Activated CD8-positive, alpha-beta memory T cell treated with anti-CD3 and anti-CD28 coated beads, Interleukin-2, amount 10 ng/mL, durations not matched to agents 7 days and 5 days (primary cell): ENCODE measurements at regions not wholly inside any gene's neighbourhood (a gene's known extent, or its start where the extent isn't known, plus 50 kb on each side); places are given as distances from the start of the nearest gene placed in this dataset.

Experiments
- ATAC-seq: fragments of 150-1000 bp; cut with Tn5 transposase; one replicate; pipeline ENCODE4 v1.10.0; 2021; ENCODE audit warnings: moderate library complexity
- CTCF ChIA-PET: fragments of 350-600 bp; sonication (Branson Sonifier 250); formaldehyde crosslinking; loops from one replicate; lab custom pipeline; 2021; ENCODE audit warnings: antibody characterized with exemption; lab: Charles Lee
- DNase-seq: peaks from one replicate; pipeline ENCODE4 v3.0.0-alpha.2; 2020
- H3K27ac Mint-ChIP-seq: one replicate; pipeline ENCODE4 v1.8.0; 2021; ENCODE audit warnings: mild to moderate bottlenecking, mixed read lengths
- H3K27me3 Mint-ChIP-seq: one replicate; pipeline ENCODE4 v1.8.0; 2021; ENCODE audit warnings: mixed read lengths
- H3K36me3 Mint-ChIP-seq: one replicate; pipeline ENCODE4 v1.8.0; 2021; ENCODE audit warnings: mild to moderate bottlenecking, mixed read lengths
- H3K4me1 Mint-ChIP-seq: one replicate; pipeline ENCODE4 v1.8.0; 2021; ENCODE audit warnings: mixed read lengths
- H3K4me3 Mint-ChIP-seq: one replicate; pipeline ENCODE4 v1.8.0; 2021; ENCODE audit warnings: mild to moderate bottlenecking, moderate library complexity, mixed read lengths
- H3K9me3 Mint-ChIP-seq: one replicate; pipeline ENCODE4 v1.8.0; 2022; ENCODE audit warnings: low read depth, mixed read lengths

- Mint-ChIP-seq H3K4me1 (no peaks in the 10 kb centered on the region), H3K36me3 (no peaks in the 10 kb centered on the region), H3K9me3 (no peaks in the 10 kb centered on the region), H3K27me3 (peaks cover 13% of the 10 kb centered on the region), H3K27ac (no peak overlapping the region), H3K4me3 (no peak overlapping the region)
- CTCF ChIA-PET = no interaction called here
- no peak for ATAC-seq
- DNase-seq = no peak
Measured at GRCh38 chr5:10867389-10868303, 106.6 kb upstream of the DAP start.

- DNase-seq = no peak
- CTCF ChIA-PET = no interaction called here
- Mint-ChIP-seq H3K27ac (no peak overlapping the region), H3K4me1 (no peaks in the 10 kb centered on the region), H3K9me3 (no peaks in the 10 kb centered on the region), H3K4me3 (no peak overlapping the region), H3K36me3 (no peaks in the 10 kb centered on the region), H3K27me3 (peaks cover 13% of the 10 kb centered on the region)
- no peak for ATAC-seq
Measured at GRCh38 chr5:10866913-10867312, 105.9 kb upstream of the DAP start.

- Mint-ChIP-seq H3K27ac (no peak overlapping the region), H3K4me3 (no peak overlapping the region), H3K9me3 (no peaks in the 10 kb centered on the region), H3K27me3 (peaks cover 17% of the 10 kb centered on the region), H3K36me3 (no peaks in the 10 kb centered on the region), H3K4me1 (no peaks in the 10 kb centered on the region)
- ATAC-seq (peak; percentile 66), DNase-seq (peak; percentile 63)
- CTCF ChIA-PET = interaction anchor here (0.6 to 1.9 kb wide), 5 partner anchors 8 to 588 kb away, joined by 3 to 5 read pairs (median 3); no protein-coding TSS in a partner anchor
Measured at GRCh38 chr5:10863763-10864383, 102.8 kb upstream of the DAP start.

- peaks cover 16% of the 10 kb centered on the region for H3K27me3 Mint-ChIP-seq
- DNase-seq (no peak), ATAC-seq (no peak)
- H3K9me3 Mint-ChIP-seq = no peaks in the 10 kb centered on the region
- CTCF ChIA-PET = no interaction called here
- H3K27ac Mint-ChIP-seq = no peak overlapping the region
- no peaks in the 10 kb centered on the region for H3K4me1 Mint-ChIP-seq
- no peaks in the 10 kb centered on the region for H3K36me3 Mint-ChIP-seq
- no peak overlapping the region for H3K4me3 Mint-ChIP-seq
Measured at GRCh38 chr5:10862085-10862484, 101.1 kb upstream of the DAP start.

GRCh38 chr5:10861423-10861790 is 100.4 kb upstream of the DAP start:
- no peak for DNase-seq
- Mint-ChIP-seq H3K27me3 (peaks cover 11% of the 10 kb centered on the region), H3K4me3 (no peak overlapping the region), H3K27ac (no peak overlapping the region), H3K9me3 (no peaks in the 10 kb centered on the region), H3K36me3 (no peaks in the 10 kb centered on the region), H3K4me1 (no peaks in the 10 kb centered on the region)
- no peak for ATAC-seq
- CTCF ChIA-PET = no interaction called here

GRCh38 chr5:10860645-10861422 is 99.8 kb upstream of the DAP start:
- Mint-ChIP-seq H3K4me1 (no peaks in the 10 kb centered on the region), H3K9me3 (no peaks in the 10 kb centered on the region), H3K27me3 (peaks cover 7% of the 10 kb centered on the region), H3K4me3 (no peak overlapping the region), H3K36me3 (no peaks in the 10 kb centered on the region), H3K27ac (no peak overlapping the region)
- CTCF ChIA-PET = no interaction called here
- ATAC-seq = no peak
- DNase-seq = no peak

GRCh38 chr5:10860196-10860543 is 99.1 kb upstream of the DAP start:
- ATAC-seq (no peak), DNase-seq (no peak)
- Mint-ChIP-seq H3K4me3 (no peak overlapping the region), H3K27me3 (peaks cover 6% of the 10 kb centered on the region), H3K27ac (no peak overlapping the region), H3K9me3 (no peaks in the 10 kb centered on the region), H3K4me1 (no peaks in the 10 kb centered on the region), H3K36me3 (no peaks in the 10 kb centered on the region)
- CTCF ChIA-PET = no interaction called here

- H3K4me3 Mint-ChIP-seq = no peak overlapping the region
- CTCF ChIA-PET = interaction anchor here (0.6 kb wide), 1 partner anchor 218 kb away, joined by 3 read pairs; no protein-coding TSS in a partner anchor
- DNase-seq (no peak), ATAC-seq (no peak)
- H3K4me1 Mint-ChIP-seq = no peaks in the 10 kb centered on the region
- H3K27me3 Mint-ChIP-seq = peaks cover 6% of the 10 kb centered on the region
- no peak overlapping the region for H3K27ac Mint-ChIP-seq
- no peaks in the 10 kb centered on the region for H3K9me3 Mint-ChIP-seq
- no peaks in the 10 kb centered on the region for H3K36me3 Mint-ChIP-seq
Measured at GRCh38 chr5:10859393-10860195, 98.6 kb upstream of the DAP start.

GRCh38 chr5:10858945-10859344 is 97.9 kb upstream of the DAP start:
- Mint-ChIP-seq H3K4me1 (no peaks in the 10 kb centered on the region), H3K4me3 (no peak overlapping the region), H3K36me3 (no peaks in the 10 kb centered on the region), H3K9me3 (no peaks in the 10 kb centered on the region), H3K27me3 (peaks cover 6% of the 10 kb centered on the region), H3K27ac (no peak overlapping the region)
- DNase-seq (no peak), ATAC-seq (no peak)
- CTCF ChIA-PET = no interaction called here

- no peak for ATAC-seq
- Mint-ChIP-seq H3K4me3 (no peak overlapping the region), H3K4me1 (no peaks in the 10 kb centered on the region), H3K27ac (no peak overlapping the region), H3K27me3 (peaks cover 6% of the 10 kb centered on the region), H3K36me3 (no peaks in the 10 kb centered on the region), H3K9me3 (no peaks in the 10 kb centered on the region)
- no peak for DNase-seq
- CTCF ChIA-PET = no interaction called here
Measured at GRCh38 chr5:10858307-10858706, 97.3 kb upstream of the DAP start.

GRCh38 chr5:10857338-10857733 is 96.3 kb upstream of the DAP start:
- Mint-ChIP-seq H3K36me3 (no peaks in the 10 kb centered on the region), H3K9me3 (no peaks in the 10 kb centered on the region), H3K27me3 (peaks cover 6% of the 10 kb centered on the region), H3K4me1 (no peaks in the 10 kb centered on the region), H3K27ac (no peak overlapping the region), H3K4me3 (no peak overlapping the region)
- ATAC-seq (no peak), DNase-seq (no peak)
- CTCF ChIA-PET = interaction anchor here (0.9 to 1.8 kb wide), 2 partner anchors 11 to 19 kb away, joined by 3 to 4 read pairs; no protein-coding TSS in a partner anchor

GRCh38 chr5:10856683-10857337 is 95.8 kb upstream of the DAP start:
- H3K9me3 Mint-ChIP-seq = no peaks in the 10 kb centered on the region
- no peaks in the 10 kb centered on the region for H3K36me3 Mint-ChIP-seq
- CTCF ChIA-PET = interaction anchor here (0.9 to 1.8 kb wide), 2 partner anchors 12 to 19 kb away, joined by 3 to 4 read pairs; no protein-coding TSS in a partner anchor
- ATAC-seq = no peak
- H3K4me3 Mint-ChIP-seq = no peak overlapping the region
- no peak overlapping the region for H3K27ac Mint-ChIP-seq
- H3K27me3 Mint-ChIP-seq = peaks cover 6% of the 10 kb centered on the region
- no peak for DNase-seq
- no peaks in the 10 kb centered on the region for H3K4me1 Mint-ChIP-seq
